Keratinocyte (primary cell): ENCODE measurements at regions not wholly inside any gene's neighbourhood (a gene's known extent, or its start where the extent isn't known, plus 50 kb on each side); places are given as distances from the start of the nearest gene placed in this dataset.

Experiments
- CTCF ChIP-seq, 3 experiments: IDR thresholded peaks in 1 of 3; conservative IDR thresholded peaks in 1 of 3; optimal IDR thresholded peaks in 1 of 3; 2 replicates in 2 of 3; 3 replicates in 1 of 3; pipeline versions ENCODE3 to v1.5.1; 2011; ENCODE audit warnings: low read length in 3 of 3, mild to moderate bottlenecking in 3 of 3, moderate library complexity in 2 of 3, control low read depth in 1 of 3, inconsistent platforms in 1 of 3; ENCODE audit not compliant: insufficient read depth in 2 of 3; ENCODE audit errors: extremely low read depth in 1 of 3
- EZH2 ChIP-seq: IDR thresholded peaks from one replicate; pipeline ENCODE4 v1.6.1; 2012; ENCODE audit warnings: inconsistent platforms, mild to moderate bottlenecking, low read length, moderate library complexity

- no peak for TF ChIP-seq CTCF (optimal IDR thresholded peaks at IDR 0.05 in 1 of 3, IDR thresholded peaks at IDR 0.05 in 1 of 3, conservative IDR thresholded peaks at IDR 0.05 in 1 of 3; ENCODE audit: extremely low read depth in 1 of 3, insufficient read depth in 2 of 3, low read length in 3 of 3)
- TF ChIP-seq EZH2 = no peak
Measured at GRCh38 chr9:91119142-91119541, 242.6 kb downstream of the AUH start.
